GM12878 (cell line): ENCODE measurements at regions not wholly inside any gene's neighbourhood (a gene's known extent, or its start where the extent isn't known, plus 50 kb on each side); places are given as distances from the start of the nearest gene placed in this dataset.

Experiments
- ATAC-seq: fragments of 200-7000 bp; cut with Tn5 transposase; 3 replicates; pipeline ENCODE4 v1.9.1; 2020; ENCODE audit warnings: mild to moderate bottlenecking, moderate library complexity
- BruUV-seq: library from RNA; stranded (reverse); fragments of 400-500 nt; replicated peaks from 2 replicates; lab custom pipeline; 2021; lab: Mats Ljungman, UMichigan
- CTCF ChIA-PET: fragments of 300-600 bp; sonication (Branson Sonifier 250); formaldehyde crosslinking; extraction: SDS; loops from one replicate; lab custom pipeline; 2021; ENCODE audit warnings: inconsistent platforms; lab: Yijun Ruan, JAX
- POLR2A ChIA-PET: fragments of 350-600 bp; formaldehyde crosslinking; extraction: SDS; loops from one replicate; lab custom pipeline; 2021; ENCODE audit warnings: inconsistent platforms; lab: Charles Lee
- RAD21 ChIA-PET: fragments of 300-600 bp; sonication (Branson Sonifier 250); formaldehyde crosslinking; loops from one replicate; lab custom pipeline; 2023; ENCODE audit warnings: antibody characterized with exemption; ENCODE audit not compliant: unreplicated experiment; lab: Charles Lee
- SMC1A ChIA-PET: fragments of 300-600 bp; sonication (Branson Sonifier 250); formaldehyde crosslinking; loops from one replicate; lab custom pipeline; 2023; ENCODE audit not compliant: unreplicated experiment, uncharacterized antibody; lab: Charles Lee
- DNase-seq: peaks from one replicate; pipeline ENCODE4 v3.0.0-alpha.2; 2011; ENCODE audit warnings: low read depth, low spot score
- FAIRE-seq: peaks from 3 replicates; lab custom pipeline; 2011; peaks lifted over from hg19 to GRCh38; lab: Jason Lieb, UNC
- H2AFZ ChIP-seq: 2 replicates; pipeline ENCODE4 v1.6.0; 2011; ENCODE audit warnings: low read depth, low read length, control low read depth; ENCODE audit not compliant: control insufficient read depth
- H3K27ac ChIP-seq: 2 replicates; pipeline ENCODE4 v1.5.1; 2011; ENCODE audit warnings: control low read depth; ENCODE audit not compliant: control insufficient read depth, insufficient read depth
- H3K27me3 ChIP-seq, 2 experiments: replicated peaks in 1 of 2; 2 replicates each; pipeline versions ENCODE4 v1.6.0 to v1.6.1; 2011; ENCODE audit warnings: low read length in 1 of 2; ENCODE audit not compliant: control insufficient read depth in 2 of 2, insufficient read depth in 2 of 2
- H3K36me3 ChIP-seq, 2 experiments: 2 replicates each; pipeline ENCODE4 v1.5.1; 2011; ENCODE audit warnings: low read length in 1 of 2; ENCODE audit not compliant: control insufficient read depth in 2 of 2, insufficient read depth in 2 of 2
- H3K4me1 ChIP-seq: 2 replicates; pipeline ENCODE4 v1.6.1; 2011; ENCODE audit warnings: mild to moderate bottlenecking, low read length, moderate library complexity, mixed read lengths; ENCODE audit not compliant: control insufficient read depth, insufficient read depth
- H3K4me2 ChIP-seq: 2 replicates; pipeline ENCODE4 v1.6.0; 2011; ENCODE audit warnings: control low read depth; ENCODE audit not compliant: control insufficient read depth, insufficient read depth
- H3K4me3 ChIP-seq: fragments of 200-600 bp; sonication (generic); 2 replicates; pipeline ENCODE4 v1.5.1; 2016
- H3K79me2 ChIP-seq: 2 replicates; pipeline ENCODE4 v1.6.0; 2011; ENCODE audit warnings: low read length; ENCODE audit not compliant: control insufficient read depth, insufficient read depth
- H3K9ac ChIP-seq: 2 replicates; pipeline ENCODE4 v1.8.0; 2011; ENCODE audit warnings: low read length, control low read depth, mixed read lengths; ENCODE audit not compliant: control insufficient read depth, insufficient read depth
- H3K9me3 ChIP-seq: replicated peaks from 3 replicates; pipeline ENCODE4 v1.5.1; 2011; ENCODE audit warnings: mild to moderate bottlenecking, low read length; ENCODE audit not compliant: control insufficient read depth, insufficient read depth
- H4K20me1 ChIP-seq: 2 replicates; pipeline ENCODE4 v1.6.0; 2011; ENCODE audit not compliant: control insufficient read depth, insufficient read depth
- CBX3 ChIP-seq: fragments of 200-600 bp; sonication (generic); IDR thresholded peaks from 2 replicates; pipeline ENCODE4 v1.6.1; 2016; ENCODE audit warnings: low read depth, borderline replicate concordance
- CBX5 ChIP-seq: sonication (generic); IDR thresholded peaks from 2 replicates; pipeline ENCODE4 v1.6.1; 2016; ENCODE audit warnings: low read depth, moderate library complexity, mild to moderate bottlenecking, inconsistent platforms
- CREM ChIP-seq: IDR thresholded peaks from 2 replicates; pipeline ENCODE4 v1.6.1; 2014; ENCODE audit warnings: antibody characterized with exemption, low read depth
- HCFC1 ChIP-seq: fragments of 150-350 bp; IDR thresholded peaks from 2 replicates; pipeline ENCODE4 v1.6.1; 2014; ENCODE audit warnings: low read length
- IKZF2 ChIP-seq, 2 experiments: fragments of 450-650 bp; IDR thresholded peaks; 2 replicates each; pipeline ENCODE4 v1.6.1; 2017; ENCODE audit warnings: mild to moderate bottlenecking in 2 of 2, moderate library complexity in 2 of 2
- IRF5 ChIP-seq: fragments of 450-650 bp; IDR thresholded peaks from 2 replicates; pipeline ENCODE4 v1.6.1; 2017; ENCODE audit warnings: borderline replicate concordance
- KDM1A ChIP-seq: fragments of 200-600 bp; sonication (generic); IDR thresholded peaks from 2 replicates; pipeline ENCODE4 v1.6.1; 2016; ENCODE audit warnings: borderline replicate concordance
- NR2C1 ChIP-seq: fragments of 450-650 bp; IDR thresholded peaks from 2 replicates; pipeline ENCODE4 v1.6.1; 2017; ENCODE audit warnings: antibody characterized with exemption, mild to moderate bottlenecking, moderate library complexity
- PAX8 ChIP-seq: fragments of 450-650 bp; IDR thresholded peaks from 2 replicates; pipeline ENCODE4 v1.6.1; 2017; ENCODE audit warnings: mild to moderate bottlenecking, moderate library complexity
- SIN3A ChIP-seq: IDR thresholded peaks from 2 replicates; pipeline ENCODE4 v1.6.1; 2012; ENCODE audit warnings: low read depth, low read length, improper control_type of control experiment
- SPI1 ChIP-seq: IDR thresholded peaks from 2 replicates; pipeline ENCODE4 v1.6.1; 2011; ENCODE audit warnings: low read depth, mild to moderate bottlenecking, low read length, moderate library complexity, borderline replicate concordance; ENCODE audit not compliant: insufficient read depth
- SREBF2 ChIP-seq: IDR thresholded peaks from 2 replicates; pipeline ENCODE4 v1.6.1; 2012; ENCODE audit warnings: mild to moderate bottlenecking, low read length
- STAT1 ChIP-seq: fragments of 450-650 bp; conservative IDR thresholded peaks from 2 replicates; pipeline ENCODE4 v1.6.1; 2014; ENCODE audit warnings: antibody characterized with exemption, mild to moderate bottlenecking
- ZNF24 ChIP-seq: fragments of 450-650 bp; IDR thresholded peaks from 2 replicates; pipeline ENCODE4 v1.6.1; 2017; ENCODE audit warnings: antibody characterized with exemption, mild to moderate bottlenecking
- ZNF384 ChIP-seq: IDR thresholded peaks from 2 replicates; pipeline ENCODE4 v1.6.1; 2012; ENCODE audit warnings: low read depth, mild to moderate bottlenecking, low read length, improper control_type of control experiment, borderline replicate concordance
- ZSCAN29 ChIP-seq: fragments of 450-650 bp; IDR thresholded peaks from 2 replicates; pipeline ENCODE4 v1.6.1; 2017; ENCODE audit warnings: mild to moderate bottlenecking, moderate library complexity
- ZZZ3 ChIP-seq: IDR thresholded peaks from 2 replicates; pipeline ENCODE4 v1.6.1; 2011; ENCODE audit warnings: low read depth; ENCODE audit not compliant: control insufficient read depth, insufficient read length
- WGBS: methylation state at CpG from one replicate; pipeline ENCODE4 v1.1.6; 2016; ENCODE audit warnings: low lambda C conversion rate; ENCODE audit not compliant: insufficient replicate concordance, insufficient coverage; ENCODE audit errors: missing lambda C conversion rate; 5-methylcytosine and 5-hydroxymethylcytosine counted together
- in situ Hi-C: fragments of 300-500 bp; cut with MboI; formaldehyde crosslinking; loops from 9 replicates; pipeline ENCODE4 v1.14.3; 2018; ENCODE audit warnings: mixed read lengths
- intact Hi-C: fragments of 100-400 bp; cut with micrococcal nuclease; formaldehyde crosslinking; loops from one replicate; pipeline ENCODE4 v1.14.2; 2022; ENCODE audit not compliant: unreplicated experiment

- no TSS peak for BruUV-seq
- intact Hi-C loops (no loop called here), in situ Hi-C loops (no loop called here)
- 35% methylated on average over 3 of the region's 3 CpGs for WGBS
- TF ChIP-seq NR2C1, result no peak
- no peak for TF ChIP-seq IKZF2 (IDR thresholded peaks at IDR 0.05)
- TF ChIP-seq SPI1, result no peak
- no peak for TF ChIP-seq ZNF24
- no peak for TF ChIP-seq ZSCAN29
- TF ChIP-seq ZZZ3, result no peak
- no peak for TF ChIP-seq SREBF2
- no peak for TF ChIP-seq ZNF384
- TF ChIP-seq KDM1A, result no peak
- no peak overlapping the region for H3K4me3 ChIP-seq
- H3K4me2 ChIP-seq, result no peak overlapping the region
- CTCF ChIA-PET, result no interaction called here
- FAIRE-seq, result no peak
- no peaks in the 10 kb centered on the region for H3K79me2 ChIP-seq
- no peak overlapping the region for H3K9ac ChIP-seq
- RAD21 ChIA-PET, result no interaction called here
- no peaks in the 10 kb centered on the region for H3K4me1 ChIP-seq
- no peaks in the 10 kb centered on the region for H3K36me3 ChIP-seq
- H2AFZ ChIP-seq, result no peak overlapping the region
- no peak for ATAC-seq
- no peaks in the 10 kb centered on the region for H4K20me1 ChIP-seq
- POLR2A ChIA-PET, result no interaction called here
- no peak overlapping the region for H3K27ac ChIP-seq
- SMC1A ChIA-PET, result no interaction called here
- H3K9me3 ChIP-seq, result no peaks in the 10 kb centered on the region
- H3K27me3 ChIP-seq, result no peaks in the 10 kb centered on the region
- no peak for DNase-seq
Measured at GRCh38 chr2:180846756-180847472, 133.5 kb upstream of the UBE2E3 start.

GRCh38 chr2:180842461-180842860, 137.9 kb upstream of the UBE2E3 start:
- no peaks in the 10 kb centered on the region for H3K9me3 ChIP-seq
- no peak overlapping the region for H2AFZ ChIP-seq
- H3K27ac ChIP-seq, result no peak overlapping the region
- no peaks in the 10 kb centered on the region for H3K4me1 ChIP-seq
- no peaks in the 10 kb centered on the region for H4K20me1 ChIP-seq
- FAIRE-seq (no peak), DNase-seq (no peak), ATAC-seq (no peak)
- H3K4me3 ChIP-seq, result no peak overlapping the region
- no peaks in the 10 kb centered on the region for H3K79me2 ChIP-seq
- 0% methylated on average over 3 of the region's 3 CpGs for WGBS
- ChIA-PET POLR2A (no interaction called here), SMC1A (interaction anchor here (1.1 kb wide), 1 partner anchor 15 kb away, joined by 3 read pairs; no protein-coding TSS in a partner anchor), CTCF (no interaction called here), RAD21 (no interaction called here)
- TF ChIP-seq SIN3A, result no peak
- no peak for TF ChIP-seq CBX3
- no peak for TF ChIP-seq CBX5
- TF ChIP-seq STAT1, result no peak
- TF ChIP-seq HCFC1, result no peak
- no peak for TF ChIP-seq CREM
- TF ChIP-seq IRF5, result no peak
- TF ChIP-seq PAX8, result no peak
- no TSS peak for BruUV-seq
- intact Hi-C loops (no loop called here), in situ Hi-C loops (no loop called here)
- no peaks in the 10 kb centered on the region for H3K27me3 ChIP-seq
- H3K9ac ChIP-seq, result no peak overlapping the region
- H3K4me2 ChIP-seq, result no peak overlapping the region
- H3K36me3 ChIP-seq, result no peaks in the 10 kb centered on the region
